Epidermal melanocyte (primary cell): ENCODE measurements at regions not wholly inside any gene's neighbourhood (a gene's known extent, or its start where the extent isn't known, plus 50 kb on each side); places are given as distances from the start of the nearest gene placed in this dataset.

Source experiments
- DNase-seq: peaks from one replicate; pipeline ENCODE4 v3.0.0; 2011; ENCODE audit warnings: low spot score; ENCODE audit not compliant: insufficient read length

GRCh38 chr3:73966733-73967132, 342.0 kb upstream of the PDZRN3 start:
- DNase-seq = no peak

GRCh38 chr3:73964818-73965217, 340.1 kb upstream of the PDZRN3 start:
- DNase-seq = no peak

DNA sequence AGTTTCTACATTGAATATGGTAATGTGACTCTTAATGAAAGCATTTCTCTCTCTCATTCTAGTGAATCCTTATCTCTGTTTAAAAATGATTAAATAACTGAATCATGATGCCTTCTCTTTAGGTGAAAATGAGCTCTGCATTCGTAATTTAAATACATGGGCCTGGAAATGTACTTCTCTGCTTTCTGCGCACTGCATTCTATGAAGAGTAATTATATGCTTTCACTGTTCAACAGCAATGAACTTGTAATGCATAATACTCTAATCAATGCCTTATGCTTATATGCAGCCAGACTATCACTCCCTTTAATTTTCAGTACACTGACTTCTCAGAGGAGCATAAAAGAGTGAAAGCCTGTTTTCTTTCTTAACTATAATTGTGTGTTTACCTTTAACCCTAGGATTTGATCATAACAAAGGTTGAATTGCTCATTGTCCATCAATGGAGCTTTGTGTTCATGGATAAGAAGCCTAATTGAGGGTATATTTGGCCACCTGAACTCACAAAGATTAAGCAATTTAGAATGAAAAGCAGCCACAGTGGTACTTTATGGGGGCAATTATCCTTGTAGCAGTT, 330.8 kb upstream of the PDZRN3 start:
- no peak for DNase-seq

GRCh38 chr3:73954506-73954905, 329.8 kb upstream of the PDZRN3 start:
- DNase-seq = no peak

DNA sequence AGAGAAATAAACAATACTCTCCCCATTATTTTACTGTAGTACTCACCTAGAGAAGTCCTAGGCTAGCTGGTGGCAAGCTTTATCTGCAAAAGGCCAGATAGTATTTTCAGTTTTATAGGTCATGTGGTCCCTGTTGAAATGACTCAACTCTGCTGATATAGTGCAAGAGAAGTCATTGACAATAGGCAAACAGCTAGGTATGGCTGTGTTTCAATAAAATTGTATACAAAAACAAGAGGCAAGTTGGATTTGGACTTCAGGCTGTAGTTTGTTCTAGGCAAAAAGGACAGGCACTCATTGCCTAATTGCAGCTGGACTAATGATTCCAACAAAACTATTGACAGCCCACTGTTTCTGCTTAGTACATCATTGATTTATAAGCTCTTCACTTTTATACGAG, 328.0 kb upstream of the PDZRN3 start:
- no peak for DNase-seq

DNA sequence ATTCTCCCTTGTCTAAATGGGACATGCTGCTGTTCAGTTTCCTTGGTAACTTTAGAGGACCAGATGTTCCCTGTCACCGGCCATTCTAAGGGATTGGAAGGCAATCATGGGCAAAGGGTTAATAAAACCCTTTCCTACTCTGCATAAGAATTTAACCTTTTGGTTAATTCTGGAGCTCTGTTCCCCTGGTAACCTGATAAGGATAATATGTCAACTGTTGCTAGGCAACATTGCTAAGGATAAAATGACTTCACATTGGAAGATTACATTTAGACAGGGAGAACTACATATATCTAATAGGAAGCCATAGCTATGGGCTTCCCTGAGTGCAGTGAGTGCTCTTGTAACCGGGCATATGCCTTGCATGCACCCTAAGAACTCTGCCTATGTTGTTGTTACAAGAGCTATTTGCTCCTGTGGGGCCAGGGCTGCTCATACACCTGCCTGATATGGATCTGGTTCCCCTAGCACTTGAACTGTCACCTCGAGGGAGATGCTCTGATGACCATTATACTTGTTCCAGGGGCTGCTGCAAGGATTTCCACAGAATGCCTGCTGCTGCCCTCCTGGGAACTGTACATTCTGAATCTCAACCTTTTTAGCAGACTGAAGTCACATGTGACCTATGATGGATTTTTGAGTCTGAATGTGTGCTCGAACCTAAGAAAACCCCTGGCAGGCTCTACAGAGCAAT, 326.3 kb upstream of the PDZRN3 start:
- DNase-seq = no peak

DNA sequence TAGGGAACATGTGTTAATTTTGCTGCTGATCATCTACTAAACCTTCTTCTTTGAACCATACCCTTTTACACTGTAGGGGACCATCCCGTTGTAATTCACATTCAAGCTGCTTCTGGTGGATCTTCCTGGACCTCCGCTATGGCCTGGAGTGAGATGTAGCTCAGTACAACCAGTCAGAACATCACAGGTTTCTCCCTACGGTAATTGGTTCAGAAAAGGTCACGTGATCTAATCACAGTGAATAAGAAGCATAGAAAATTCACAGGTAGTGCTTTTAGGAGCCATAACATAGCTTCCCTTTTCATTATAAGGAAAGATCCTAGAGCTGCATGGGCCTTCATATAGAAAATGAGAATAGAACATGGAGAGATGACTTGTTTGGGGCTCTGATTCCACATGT, 320.8 kb upstream of the PDZRN3 start:
- no peak for DNase-seq

DNA sequence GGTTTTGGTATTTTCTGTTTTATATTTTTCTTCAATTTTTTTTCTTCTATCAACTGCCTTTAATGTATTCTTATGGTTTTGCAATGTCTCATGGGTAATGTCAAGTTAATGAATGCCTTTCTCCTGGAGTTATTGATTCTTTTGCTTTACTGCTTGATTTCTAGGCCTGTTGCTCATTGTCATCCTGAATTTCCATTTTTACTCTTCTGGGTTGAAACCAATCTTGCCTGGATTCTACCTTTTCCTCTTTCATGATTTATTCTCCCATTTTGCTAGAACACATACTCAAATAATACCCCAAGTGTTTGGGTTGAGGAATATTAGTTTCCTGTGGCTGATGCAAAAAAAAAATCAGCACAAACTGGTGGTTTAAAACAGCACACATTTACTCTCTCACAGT, 315.2 kb upstream of the PDZRN3 start:
- DNase-seq = no peak

GRCh38 chr3:73933585-73933984, 308.8 kb upstream of the PDZRN3 start:
- no peak for DNase-seq

DNA sequence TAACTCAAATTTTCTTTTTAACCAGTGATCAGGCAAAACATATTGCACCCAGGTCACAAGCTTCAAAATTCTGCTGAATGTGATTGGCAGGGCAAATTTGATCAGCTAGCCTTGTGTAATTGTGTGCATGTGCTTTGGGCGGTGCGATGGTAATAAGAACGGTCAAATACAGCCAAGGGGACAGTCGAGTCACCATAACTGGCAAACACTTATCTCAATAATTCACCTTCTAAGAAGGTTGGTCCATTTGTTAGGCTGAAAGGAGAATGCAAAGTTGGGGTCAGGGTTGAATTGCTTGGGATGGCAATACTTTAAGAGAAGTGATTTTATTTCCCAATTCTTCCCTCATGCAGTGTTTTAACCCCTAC, 302.4 kb upstream of the PDZRN3 start:
- DNase-seq = no peak

DNA sequence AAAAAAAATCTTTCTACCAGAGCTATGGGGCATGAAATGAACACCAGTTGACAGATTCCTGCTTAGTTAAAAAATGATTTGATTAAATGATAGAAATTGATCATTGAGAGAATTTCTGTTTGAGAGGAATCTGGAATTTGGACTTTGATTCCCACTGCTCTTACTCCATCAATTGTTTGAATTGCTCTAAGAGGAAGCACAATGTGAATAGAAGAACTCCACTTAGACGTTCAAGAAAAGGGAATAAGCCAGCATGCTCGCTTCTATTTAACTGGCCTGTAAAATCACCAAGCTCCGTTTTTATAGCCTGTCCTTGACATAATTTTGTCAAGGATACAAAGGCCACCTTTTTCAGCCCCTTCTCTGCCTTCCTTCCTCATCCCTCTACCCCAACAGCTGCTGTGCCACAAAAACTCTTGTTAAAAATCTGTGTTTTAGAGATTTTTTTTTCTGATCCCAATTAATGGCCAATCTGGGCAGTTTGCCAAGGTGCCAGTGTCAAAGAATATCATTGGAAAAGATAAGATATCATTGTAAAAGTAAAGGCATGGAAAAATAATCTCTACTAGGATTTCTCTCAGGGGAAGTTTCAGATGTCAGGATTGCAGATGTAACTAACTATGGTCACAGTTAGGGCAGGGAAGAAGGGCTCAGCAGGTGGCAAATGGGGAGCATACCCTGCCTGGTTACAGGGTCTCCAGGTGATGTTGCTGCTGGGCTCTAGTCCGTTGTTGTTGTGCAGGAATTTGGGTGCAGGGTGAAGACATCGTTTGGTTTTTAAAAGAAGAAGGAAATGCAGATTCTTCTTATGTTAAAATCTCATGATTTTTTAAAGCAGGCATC, 301.8 kb upstream of the PDZRN3 start:
- DNase-seq = no peak

DNA sequence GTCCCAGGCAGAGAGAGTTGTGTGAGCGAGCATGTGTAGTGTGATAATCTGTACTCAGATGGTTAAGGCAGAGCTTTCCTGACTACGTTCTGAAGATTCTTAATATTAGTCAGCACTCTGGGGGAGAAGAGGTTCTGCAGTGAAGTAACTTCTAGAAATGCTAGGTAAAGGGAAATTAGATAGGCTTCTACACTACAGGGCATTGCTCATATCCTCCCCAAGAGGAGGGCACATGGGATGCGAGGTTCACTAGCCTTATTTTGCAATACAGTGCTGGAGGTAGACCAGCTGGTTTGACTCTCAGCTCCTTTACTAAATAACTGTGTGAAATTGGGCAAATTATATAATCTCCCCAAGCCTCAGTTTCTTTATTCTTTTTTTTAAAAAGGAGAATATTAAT, 300.3 kb upstream of the PDZRN3 start:
- DNase-seq = no peak

- no peak for DNase-seq
Observed at GRCh38 chr3:73924048-73924447, 299.3 kb upstream of the PDZRN3 start.

DNA sequence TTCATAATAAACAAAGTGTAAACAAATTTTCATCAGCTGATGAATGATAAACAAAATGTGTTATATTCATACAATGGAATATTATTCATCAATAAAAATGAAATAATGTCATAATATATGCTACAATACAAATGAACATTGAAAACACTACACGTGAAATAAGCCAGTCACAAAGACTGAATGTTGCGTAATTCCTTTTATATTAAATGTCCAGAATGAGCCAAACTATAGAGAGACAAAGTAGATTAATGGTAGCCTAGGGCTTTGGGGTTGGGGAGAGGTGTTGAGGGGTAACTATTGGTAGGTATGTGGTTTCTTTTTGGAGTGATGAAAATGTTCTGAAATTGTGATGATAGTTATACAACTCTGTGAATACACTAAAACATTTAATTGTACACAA, 292.9 kb upstream of the PDZRN3 start:
- no peak for DNase-seq

- DNase-seq = no peak
Observed at GRCh38 chr3:73915886-73916285, 291.1 kb upstream of the PDZRN3 start.

GRCh38 chr3:73908218-73908617, 283.5 kb upstream of the PDZRN3 start:
- DNase-seq = no peak

- DNase-seq = no peak
Observed at GRCh38 chr3:73901686-73902085, 276.9 kb upstream of the PDZRN3 start.

GRCh38 chr3:73894474-73895213, 269.9 kb upstream of the PDZRN3 start:
- no peak for DNase-seq

GRCh38 chr3:73893089-73893488, 268.3 kb upstream of the PDZRN3 start:
- DNase-seq = no peak

DNA sequence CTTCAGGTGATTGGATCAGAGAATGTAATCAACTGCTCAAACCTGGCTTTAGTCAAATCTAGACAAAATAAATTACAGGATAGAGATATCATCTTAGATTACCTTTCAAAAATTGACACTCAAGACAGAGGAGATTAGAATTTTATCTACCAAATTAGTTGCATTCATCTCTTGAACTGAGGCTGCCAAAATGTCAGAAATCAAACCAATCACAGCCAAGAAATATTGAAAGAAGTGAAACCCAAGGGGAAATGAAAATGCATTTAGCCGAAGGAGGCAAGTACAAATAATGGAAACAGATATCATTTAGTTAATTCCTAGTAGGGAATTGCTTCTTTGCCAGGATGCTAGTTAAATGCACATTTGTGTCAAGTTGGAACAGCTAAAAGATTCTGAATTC, 261.1 kb upstream of the PDZRN3 start:
- DNase-seq = no peak

GRCh38 chr3:73884361-73884760, 259.6 kb upstream of the PDZRN3 start:
- DNase-seq = no peak

- no peak for DNase-seq
Observed at GRCh38 chr3:73883497-73883896, 258.8 kb upstream of the PDZRN3 start.
